ENCODE measurements at regions not wholly inside any gene's neighbourhood (a gene's known extent, or its start where the extent isn't known, plus 50 kb on each side); places are given as distances from the start of the nearest gene placed in this dataset.

GRCh38 chr4:81375745-81376144 is 96.0 kb downstream of the RASGEF1B start:
- Histone ChIP-seq H3K27me3 (replicated peaks; ENCODE audit: insufficient read depth) (no peaks in the 10 kb centered on the region), H3K4me1 (ENCODE audit: control insufficient read depth in 1 of 2, low read depth in 2 of 2) (peaks cover 0 to 8% of the 10 kb centered on the region in 2 donors), H3K36me3 (no peaks in the 10 kb centered on the region), H3K9me3 (no peaks in the 10 kb centered on the region), H3K27ac (no peak overlapping the region), H3K4me3 (no peak overlapping the region)
- no peak for DNase-seq (ENCODE audit: low spot score)
- ATAC-seq (ENCODE audit: insufficient number of reproducible peaks, low FRiP score, low read depth) = no peak
- no peak for TF ChIP-seq CTCF (IDR thresholded peaks at IDR 0.05)

GRCh38 chr4:81369886-81370285 is 101.8 kb downstream of the RASGEF1B start:
- no peak for TF ChIP-seq CTCF (IDR thresholded peaks at IDR 0.05)
- no peak for DNase-seq (ENCODE audit: low spot score)

GRCh38 chr4:81366779-81367178 is 104.9 kb downstream of the RASGEF1B start:
- no peak for ATAC-seq (ENCODE audit: insufficient number of reproducible peaks, low FRiP score, low read depth)
- no peak for TF ChIP-seq CTCF (IDR thresholded peaks at IDR 0.05)
- Histone ChIP-seq H3K4me1 (ENCODE audit: control insufficient read depth in 1 of 2, low read depth in 2 of 2) (no peaks in the 10 kb centered on the region), H3K27ac (no peak overlapping the region), H3K36me3 (no peaks in the 10 kb centered on the region), H3K9me3 (no peaks in the 10 kb centered on the region), H3K4me3 (no peak overlapping the region), H3K27me3 (replicated peaks; ENCODE audit: insufficient read depth) (no peaks in the 10 kb centered on the region)
- no peak for DNase-seq (ENCODE audit: low spot score)

More at GRCh38 chr4:81369886-81370285, 101.8 kb downstream of the RASGEF1B start:
- Histone ChIP-seq H3K4me3 (no peak overlapping the region), H3K9me3 (no peaks in the 10 kb centered on the region), H3K4me1 (ENCODE audit: control insufficient read depth in 1 of 2, low read depth in 2 of 2) (no peaks in the 10 kb centered on the region), H3K27ac (no peak overlapping the region), H3K27me3 (replicated peaks; ENCODE audit: insufficient read depth) (no peaks in the 10 kb centered on the region), H3K36me3 (no peaks in the 10 kb centered on the region)
- no peak for ATAC-seq (ENCODE audit: insufficient number of reproducible peaks, low FRiP score, low read depth)

- ATAC-seq (ENCODE audit: insufficient number of reproducible peaks, low FRiP score, low read depth) (no peak), DNase-seq (ENCODE audit: low spot score) (no peak)
- Histone ChIP-seq H3K4me3 (no peak overlapping the region), H3K9me3 (no peaks in the 10 kb centered on the region), H3K27ac (no peak overlapping the region), H3K4me1 (ENCODE audit: control insufficient read depth in 1 of 2, low read depth in 2 of 2) (no peaks in the 10 kb centered on the region), H3K27me3 (replicated peaks; ENCODE audit: insufficient read depth) (no peaks in the 10 kb centered on the region), H3K36me3 (no peaks in the 10 kb centered on the region)
- no peak for TF ChIP-seq CTCF (IDR thresholded peaks at IDR 0.05)
Observed at GRCh38 chr4:81360737-81361136, 111.0 kb downstream of the RASGEF1B start.

GRCh38 chr4:81359207-81359606 is 112.5 kb downstream of the RASGEF1B start:
- H3K27me3 ChIP-seq (replicated peaks; ENCODE audit: insufficient read depth) = no peaks in the 10 kb centered on the region
- H3K9me3 ChIP-seq = no peaks in the 10 kb centered on the region
- no peaks in the 10 kb centered on the region for H3K36me3 ChIP-seq
- no peak for TF ChIP-seq CTCF (IDR thresholded peaks at IDR 0.05)
- no peak for DNase-seq (ENCODE audit: low spot score)
- H3K4me3 ChIP-seq = no peak overlapping the region
- no peak overlapping the region for H3K27ac ChIP-seq
- no peaks in the 10 kb centered on the region for H3K4me1 ChIP-seq (ENCODE audit: control insufficient read depth in 1 of 2, low read depth in 2 of 2)
- ATAC-seq (ENCODE audit: insufficient number of reproducible peaks, low FRiP score, low read depth) = no peak

Measured in thoracic aorta (tissue), 2 donors.